ENCODE measurements at regions not wholly inside any gene's neighbourhood (a gene's known extent, or its start where the extent isn't known, plus 50 kb on each side); places are given as distances from the start of the nearest gene placed in this dataset.

DNA sequence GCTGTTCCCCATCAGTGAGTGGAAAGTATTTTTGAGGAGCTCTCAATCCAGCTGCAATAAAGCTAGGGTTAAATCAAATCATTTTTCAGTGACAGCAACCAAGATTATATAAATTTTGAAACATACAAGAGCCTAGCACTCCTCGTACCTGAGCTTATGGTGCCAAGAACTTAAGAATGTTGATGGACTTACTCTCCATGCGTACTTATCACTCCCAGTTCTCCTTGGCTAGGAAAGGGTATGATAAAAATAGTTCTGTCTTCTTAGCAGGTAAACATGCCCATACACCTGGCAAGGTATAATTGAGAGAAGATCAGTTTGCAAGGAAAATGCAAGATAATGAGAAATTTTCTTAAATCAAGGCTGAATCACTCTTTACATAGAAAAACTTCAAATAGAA, 64.5 kb upstream of the SEMA6D start (continued):
- TF ChIP-seq, protein P1, sequence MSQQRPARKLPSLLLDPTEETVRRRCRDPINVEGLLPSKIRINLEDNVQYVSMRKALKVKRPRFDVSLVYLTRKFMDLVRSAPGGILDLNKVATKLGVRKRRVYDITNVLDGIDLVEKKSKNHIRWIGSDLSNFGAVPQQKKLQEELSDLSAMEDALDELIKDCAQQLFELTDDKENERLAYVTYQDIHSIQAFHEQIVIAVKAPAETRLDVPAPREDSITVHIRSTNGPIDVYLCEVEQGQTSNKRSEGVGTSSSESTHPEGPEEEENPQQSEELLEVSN (IDR thresholded peaks at IDR 0.05) = no peak
- TF ChIP-seq CHD1 (IDR thresholded peaks at IDR 0.05; ENCODE audit: low read depth, low read length) (no peak), BACH1 (IDR thresholded peaks at IDR 0.05; ENCODE audit: low read length) (no peak), HDAC2 (IDR thresholded peaks at IDR 0.05; ENCODE audit: borderline replicate concordance in 1 of 2, low read depth in 2 of 2, low read length in 2 of 2) (no peak)

All from H1 (cell line).